Heart left ventricle (tissue), 16 donors: ENCODE measurements at regions not wholly inside any gene's neighbourhood (a gene's known extent, or its start where the extent isn't known, plus 50 kb on each side); places are given as distances from the start of the nearest gene placed in this dataset.

Experiments used
- ATAC-seq, 4 donors: fragments of 200-7000 bp; cut with Tn5 transposase; one replicate each; pipeline ENCODE4 v1.9.1; 2020 to 2022; ENCODE audit warnings: moderate library complexity in 4 of 4, mild to moderate bottlenecking in 3 of 4, moderate number of reproducible peaks in 1 of 4
- DNase-seq, 5 donors: peaks; one replicate each; pipeline ENCODE4 v3.0.0-alpha.2; 2020
- H3K27ac ChIP-seq, 12 donors: fragments of 200-600 bp; sonication (generic) in 4 of 12; one replicate each; pipeline versions ENCODE4 v1.5.0 to v1.8.0; 2016 to 2022; ENCODE audit warnings: mild to moderate bottlenecking in 2 of 12
- H3K27me3 ChIP-seq, 9 donors: fragments of 200-600 bp; sonication (generic) in 2 of 9; one replicate each; pipeline versions ENCODE4 v1.5.1 to v1.8.0; 2016 to 2022; ENCODE audit warnings: mild to moderate bottlenecking in 3 of 9
- H3K36me3 ChIP-seq, 9 donors: fragments of 200-600 bp; sonication (generic) in 2 of 9; one replicate each; pipeline versions ENCODE4 v1.5.0 to v1.8.0; 2018 to 2022; ENCODE audit warnings: mild to moderate bottlenecking in 2 of 9
- H3K4me1 ChIP-seq, 12 donors: fragments of 200-600 bp; sonication (generic) in 4 of 12; one replicate each; pipeline versions ENCODE4 v1.5.0 to v1.8.0; 2016 to 2022; ENCODE audit warnings: mild to moderate bottlenecking in 3 of 12
- H3K4me3 ChIP-seq, 12 donors: fragments of 200-600 bp; sonication (generic) in 4 of 12; one replicate each; pipeline versions ENCODE4 v1.5.0 to v1.8.0; 2017 to 2022; ENCODE audit warnings: mild to moderate bottlenecking in 9 of 12, moderate library complexity in 4 of 12
- H3K9me3 ChIP-seq, 12 donors: fragments of 200-600 bp; sonication (generic) in 4 of 12; one replicate each; pipeline versions ENCODE4 v1.5.0 to v1.8.0; 2016 to 2022; ENCODE audit warnings: mild to moderate bottlenecking in 1 of 12
- CTCF ChIP-seq, 12 donors: fragments of 200-600 bp; sonication (generic) in 4 of 12; IDR thresholded peaks; one replicate each; pipeline versions ENCODE4 v1.5.0 to v1.8.0; 2018 to 2022; ENCODE audit warnings: antibody characterized with exemption in 12 of 12, mild to moderate bottlenecking in 5 of 12
- POLR2A ChIP-seq, 2 donors: fragments of 450-650 bp; IDR thresholded peaks; one replicate each; pipeline ENCODE4 v1.6.1; 2017; ENCODE audit warnings: antibody characterized with exemption in 2 of 2, mild to moderate bottlenecking in 2 of 2, moderate library complexity in 2 of 2
- WGBS, 4 donors: extraction: QIAGEN DNeasy Blood & Tissue Kit in 2 of 4; methylation state at CpG; one replicate each; pipeline versions ENCODE4 v1.1.5 to v1.1.7; 2013 to 2018; 5-methylcytosine and 5-hydroxymethylcytosine counted together
- intact Hi-C, 10 donors: fragments of 100-400 bp; cut with DNase I; formaldehyde crosslinking; loops; one replicate each; pipeline versions ENCODE4 v1.11.1 to v1.14.2; 2022
- donor health status: ischemic (EF 13 %, LVEDD 7.1; RV severe dilation, severe dysfunction).
- donor health status: healthy with polysubstance abuse.
- donor health status: DM: no; HTN: yes; CAD: no.
- donor health status: DM: no; HTN: no; CAD: no.
- donor health status: ischemic (EF 25% LVEDD 6.9; RV normal size, moderate dysfunction).
- donor health status: ischemic (EF 25% LVEDD 5.7; RV mildly dilated, moderate dysfunction).
- donor health status: healthy.
- donor health status: DM: yes; HTN: yes; CAD: no.
- donor health status: ischemic (EF 35%, LVEDD 5.7; RV mildly dilated, moderate dysfunction).
- donor health status: nonischemic (EF 11% LVEDD 7.7; RV severe dilation, severe dysfunction).
- donor health status: DM: yes; HTN: yes; CAD: no.
- donor health status: PGD.
- donor health status: ischemic (EF 29% LVEDD 5.4; RV normal size, mild dysfunction).
- donor health status: nonischemic (EF 23%, LVEDD 6.1; RV moderate dilation, normal function).

GRCh38 chr16:72241930-72242329, 70.0 kb upstream of the PMFBP1 start:
- intact Hi-C loops = loop anchor here in 1 of 10 donors (5.0 kb wide), 1 partner anchor 225 kb away; no protein-coding TSS in a partner anchor
- Histone ChIP-seq H3K9me3 (no peaks in the 10 kb centered on the region), H3K27me3 (peaks cover 0 to 14% (median 0%) of the 10 kb centered on the region in 9 donors), H3K4me3 (no peak overlapping the region), H3K4me1 (no peaks in the 10 kb centered on the region), H3K36me3 (no peaks in the 10 kb centered on the region), H3K27ac (no peak overlapping the region)
- peak; percentile 53 to 71 (median 56) for ATAC-seq
- peak; percentile 24 to 57 (median 43) for TF ChIP-seq CTCF (IDR thresholded peaks at IDR 0.05)
- no peak for TF ChIP-seq POLR2A (IDR thresholded peaks at IDR 0.05)
- DNase-seq = no peak
- WGBS, 4 donors = 36 to 38% (median 38%) methylated on average over 7 of the region's 7 CpGs

DNA sequence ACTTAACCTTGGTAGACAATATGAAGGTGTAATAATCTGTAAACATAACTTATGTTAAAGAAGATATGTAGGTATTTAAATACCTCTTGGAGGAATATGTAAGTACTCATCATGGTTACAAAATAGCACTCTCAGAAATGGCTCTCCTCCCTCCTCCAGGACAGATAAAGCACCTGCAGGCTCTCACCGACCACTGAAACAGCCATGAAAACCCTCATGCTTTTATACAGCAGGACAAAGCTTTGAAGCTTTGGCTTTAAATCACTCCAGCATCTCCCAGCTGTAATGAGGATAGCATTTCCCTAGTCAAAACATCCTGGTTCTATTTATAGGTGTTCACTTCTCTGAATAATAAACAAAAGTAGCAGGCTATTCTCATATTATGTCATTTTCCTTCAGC, 69.1 kb upstream of the PMFBP1 start:
- no peaks in the 10 kb centered on the region for H3K9me3 ChIP-seq
- H3K4me3 ChIP-seq = no peak overlapping the region
- DNase-seq (no peak), ATAC-seq (no peak)
- TF ChIP-seq CTCF (IDR thresholded peaks at IDR 0.05) (no peak), POLR2A (IDR thresholded peaks at IDR 0.05) (no peak)
- intact Hi-C loops = loop anchor here in 1 of 10 donors (5.0 kb wide), 1 partner anchor 226 kb away; no protein-coding TSS in a partner anchor
- H3K27ac ChIP-seq = no peak overlapping the region
- no peaks in the 10 kb centered on the region for H3K36me3 ChIP-seq
- H3K27me3 ChIP-seq = peaks cover 0 to 14% (median 0%) of the 10 kb centered on the region in 9 donors
- WGBS, 4 donors = 9 to 24% (median 19%) methylated on average over 1 of the region's 1 CpG
- no peaks in the 10 kb centered on the region for H3K4me1 ChIP-seq

DNA sequence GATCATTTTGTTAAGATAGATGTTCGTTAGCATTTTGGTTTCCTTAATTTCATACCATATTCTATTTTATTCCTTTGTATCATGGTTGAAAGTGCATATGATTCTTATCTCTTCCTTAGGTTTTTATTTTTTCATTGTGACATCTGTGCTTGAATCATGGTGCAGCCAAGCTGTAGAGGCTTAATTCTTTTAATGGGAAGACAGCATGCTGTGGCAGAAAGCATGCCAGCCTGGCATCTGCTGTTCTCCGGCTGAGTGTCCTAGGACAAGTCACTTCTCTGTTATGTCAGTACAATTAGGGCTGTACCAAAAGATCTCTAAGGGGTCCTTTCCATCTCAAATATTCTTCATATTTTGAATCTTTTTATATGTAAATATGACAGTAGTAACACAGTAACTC, 68.5 kb upstream of the PMFBP1 start:
- H3K36me3 ChIP-seq = no peaks in the 10 kb centered on the region
- H3K4me1 ChIP-seq = no peaks in the 10 kb centered on the region
- intact Hi-C loops = loop anchor here in 1 of 10 donors (5.0 kb wide), 1 partner anchor 227 kb away; no protein-coding TSS in a partner anchor
- no peaks in the 10 kb centered on the region for H3K9me3 ChIP-seq
- no peak for ATAC-seq
- TF ChIP-seq CTCF (IDR thresholded peaks at IDR 0.05) (no peak), POLR2A (IDR thresholded peaks at IDR 0.05) (no peak)
- no peak for DNase-seq
- H3K27me3 ChIP-seq = peaks cover 0 to 14% (median 0%) of the 10 kb centered on the region in 9 donors
- 75 to 83% (median 80%) methylated on average over 2 of the region's 2 CpGs for WGBS, 4 donors
- H3K27ac ChIP-seq = no peak overlapping the region
- no peak overlapping the region for H3K4me3 ChIP-seq

DNA sequence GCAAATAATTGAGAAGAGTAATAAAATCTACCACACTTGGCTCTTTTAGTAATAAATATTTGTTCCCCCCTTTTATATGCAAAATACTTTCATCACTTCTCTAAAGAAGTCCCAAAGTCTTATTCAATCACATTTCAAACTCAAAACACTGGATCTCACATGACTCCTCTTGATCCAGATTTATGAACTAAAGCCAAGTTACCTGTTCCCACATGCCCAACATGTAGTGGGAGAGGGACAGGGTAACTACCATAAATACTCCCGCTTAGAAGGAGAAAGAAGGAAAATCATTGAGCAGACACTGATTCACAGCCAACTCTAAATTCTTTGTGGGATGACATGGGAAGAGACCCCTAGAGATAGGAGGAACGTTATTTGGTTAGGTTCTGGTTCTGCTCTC, 64.9 kb upstream of the PMFBP1 start:
- DNase-seq = no peak
- WGBS, 4 donors = 68 to 78% (median 71%) methylated on average over 2 of the region's 2 CpGs
- no peaks in the 10 kb centered on the region for H3K9me3 ChIP-seq

More for the DNA sequence above, 64.9 kb upstream of the PMFBP1 start:
- Histone ChIP-seq H3K36me3 (no peaks in the 10 kb centered on the region), H3K27me3 (peaks cover 0 to 3% (median 0%) of the 10 kb centered on the region in 9 donors), H3K4me1 (no peaks in the 10 kb centered on the region), H3K4me3 (no peak overlapping the region), H3K27ac (no peak overlapping the region)
- ATAC-seq = no peak
- TF ChIP-seq POLR2A (IDR thresholded peaks at IDR 0.05) (no peak), CTCF (IDR thresholded peaks at IDR 0.05) (no peak)
- intact Hi-C loops = no loop called here
